ENCODE measurements at regions not wholly inside any gene's neighbourhood (a gene's known extent, or its start where the extent isn't known, plus 50 kb on each side); places are given as distances from the start of the nearest gene placed in this dataset.

DNA sequence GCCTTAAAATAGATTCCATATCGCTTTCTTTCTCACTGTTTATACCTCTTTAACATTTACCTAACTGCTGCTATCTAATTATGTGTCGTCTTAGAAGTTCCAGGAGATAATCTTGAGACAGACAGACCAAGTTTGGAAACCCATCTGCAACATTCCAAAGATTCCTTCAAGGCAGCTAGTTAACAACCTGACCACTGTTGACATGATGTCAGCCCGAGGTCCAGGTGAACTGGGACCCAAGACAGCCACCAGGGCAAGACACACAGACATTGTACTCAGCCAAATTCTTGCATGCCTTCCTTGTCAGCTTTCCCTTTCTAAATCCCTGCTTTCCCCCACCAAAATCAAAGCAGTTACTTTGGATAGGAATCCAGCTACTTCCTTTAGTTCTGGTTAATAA, 1476.5 kb upstream of the PRR20A start:
- TF ChIP-seq POLR2A (IDR thresholded peaks at IDR 0.05; ENCODE audit: low read depth, low read length) (no peak), SPI1 (IDR thresholded peaks at IDR 0.05; ENCODE audit: low read depth, low read length) (no peak), TAF1 (IDR thresholded peaks at IDR 0.05; ENCODE audit: low read depth, low read length) (no peak), POLR2AphosphoS5 (IDR thresholded peaks at IDR 0.05; ENCODE audit: low read depth, low read length) (no peak), PAX5 (IDR thresholded peaks at IDR 0.05; ENCODE audit: insufficient read depth, low read length, severe bottlenecking) (no peak), POU2F2 (IDR thresholded peaks at IDR 0.05; ENCODE audit: low read depth, low read length) (no peak)
